Ishikawa (cell line): ENCODE measurements at regions not wholly inside any gene's neighbourhood (a gene's known extent, or its start where the extent isn't known, plus 50 kb on each side); places are given as distances from the start of the nearest gene placed in this dataset.

ENCODE experiments used
- EGR1 ChIP-seq: IDR thresholded peaks from 2 replicates; pipeline ENCODE4 v1.6.1; 2012
- EP300 ChIP-seq: IDR thresholded peaks from 2 replicates; pipeline ENCODE4 v1.6.1; 2012; ENCODE audit warnings: borderline replicate concordance
- RAD21 ChIP-seq: IDR thresholded peaks from 2 replicates; pipeline ENCODE4 v1.6.1; 2012; ENCODE audit warnings: low read depth
- TAF1 ChIP-seq: IDR thresholded peaks from 2 replicates; pipeline ENCODE4 v1.6.1; 2012; ENCODE audit warnings: low read depth, mild to moderate bottlenecking
- TCF12 ChIP-seq: IDR thresholded peaks from 2 replicates; pipeline ENCODE4 v1.6.1; 2012; ENCODE audit warnings: low read depth
- YY1 ChIP-seq: IDR thresholded peaks from 2 replicates; pipeline ENCODE4 v1.6.1; 2012; ENCODE audit warnings: low read depth
- TF ChIP-seq, protein P1 (sequence below): IDR thresholded peaks from 2 replicates; pipeline ENCODE4 v1.6.1; 2012
- TF ChIP-seq, protein P2 (sequence below): IDR thresholded peaks from 2 replicates; pipeline ENCODE4 v1.6.1; 2012; ENCODE audit warnings: low read depth, mild to moderate bottlenecking
- TF ChIP-seq, protein P3 (sequence below): IDR thresholded peaks from 2 replicates; pipeline ENCODE4 v1.6.1; 2012

DNA sequence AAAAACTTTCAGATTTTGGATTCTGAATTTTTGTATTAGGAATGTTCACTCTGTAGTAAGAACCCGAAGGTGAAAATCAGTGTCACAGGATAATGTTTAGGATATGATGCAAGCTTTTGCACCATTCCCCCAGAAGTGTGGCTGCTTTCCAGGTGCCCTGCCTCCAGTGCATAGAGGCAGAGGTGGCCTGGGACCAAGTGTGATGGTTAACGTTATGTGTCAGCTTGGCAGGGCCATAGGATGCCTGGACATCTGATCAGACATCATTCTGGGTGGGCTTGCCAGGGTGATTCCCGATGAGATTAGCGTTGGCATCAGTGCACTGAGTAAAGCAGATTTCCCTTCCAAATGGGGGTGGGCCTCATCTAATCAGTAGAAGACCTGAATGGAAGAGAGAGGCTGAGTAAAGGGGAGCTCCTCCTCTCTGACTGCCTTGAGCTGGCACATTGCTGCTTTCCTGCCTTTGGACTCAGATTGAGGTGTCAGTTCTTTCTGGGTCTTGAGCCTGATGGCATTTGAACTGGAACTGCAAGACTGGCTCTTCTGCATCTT, 177.4 kb upstream of the HS6ST1 start:
- no peak for TF ChIP-seq YY1
- TF ChIP-seq TAF1, result no peak
- TF ChIP-seq, protein P1, sequence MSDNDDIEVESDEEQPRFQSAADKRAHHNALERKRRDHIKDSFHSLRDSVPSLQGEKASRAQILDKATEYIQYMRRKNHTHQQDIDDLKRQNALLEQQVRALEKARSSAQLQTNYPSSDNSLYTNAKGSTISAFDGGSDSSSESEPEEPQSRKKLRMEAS, result no peak
- TF ChIP-seq EP300, result no peak
- TF ChIP-seq, protein P2, sequence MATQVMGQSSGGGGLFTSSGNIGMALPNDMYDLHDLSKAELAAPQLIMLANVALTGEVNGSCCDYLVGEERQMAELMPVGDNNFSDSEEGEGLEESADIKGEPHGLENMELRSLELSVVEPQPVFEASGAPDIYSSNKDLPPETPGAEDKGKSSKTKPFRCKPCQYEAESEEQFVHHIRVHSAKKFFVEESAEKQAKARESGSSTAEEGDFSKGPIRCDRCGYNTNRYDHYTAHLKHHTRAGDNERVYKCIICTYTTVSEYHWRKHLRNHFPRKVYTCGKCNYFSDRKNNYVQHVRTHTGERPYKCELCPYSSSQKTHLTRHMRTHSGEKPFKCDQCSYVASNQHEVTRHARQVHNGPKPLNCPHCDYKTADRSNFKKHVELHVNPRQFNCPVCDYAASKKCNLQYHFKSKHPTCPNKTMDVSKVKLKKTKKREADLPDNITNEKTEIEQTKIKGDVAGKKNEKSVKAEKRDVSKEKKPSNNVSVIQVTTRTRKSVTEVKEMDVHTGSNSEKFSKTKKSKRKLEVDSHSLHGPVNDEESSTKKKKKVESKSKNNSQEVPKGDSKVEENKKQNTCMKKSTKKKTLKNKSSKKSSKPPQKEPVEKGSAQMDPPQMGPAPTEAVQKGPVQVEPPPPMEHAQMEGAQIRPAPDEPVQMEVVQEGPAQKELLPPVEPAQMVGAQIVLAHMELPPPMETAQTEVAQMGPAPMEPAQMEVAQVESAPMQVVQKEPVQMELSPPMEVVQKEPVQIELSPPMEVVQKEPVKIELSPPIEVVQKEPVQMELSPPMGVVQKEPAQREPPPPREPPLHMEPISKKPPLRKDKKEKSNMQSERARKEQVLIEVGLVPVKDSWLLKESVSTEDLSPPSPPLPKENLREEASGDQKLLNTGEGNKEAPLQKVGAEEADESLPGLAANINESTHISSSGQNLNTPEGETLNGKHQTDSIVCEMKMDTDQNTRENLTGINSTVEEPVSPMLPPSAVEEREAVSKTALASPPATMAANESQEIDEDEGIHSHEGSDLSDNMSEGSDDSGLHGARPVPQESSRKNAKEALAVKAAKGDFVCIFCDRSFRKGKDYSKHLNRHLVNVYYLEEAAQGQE, result no peak
- TF ChIP-seq EGR1, result no peak
- no peak for TF ChIP-seq RAD21
- TF ChIP-seq, protein P3, sequence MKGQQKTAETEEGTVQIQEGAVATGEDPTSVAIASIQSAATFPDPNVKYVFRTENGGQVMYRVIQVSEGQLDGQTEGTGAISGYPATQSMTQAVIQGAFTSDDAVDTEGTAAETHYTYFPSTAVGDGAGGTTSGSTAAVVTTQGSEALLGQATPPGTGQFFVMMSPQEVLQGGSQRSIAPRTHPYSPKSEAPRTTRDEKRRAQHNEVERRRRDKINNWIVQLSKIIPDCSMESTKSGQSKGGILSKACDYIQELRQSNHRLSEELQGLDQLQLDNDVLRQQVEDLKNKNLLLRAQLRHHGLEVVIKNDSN, result no peak
- no peak for TF ChIP-seq TCF12
